Pancreas (tissue), 10 donors: ENCODE measurements at regions not wholly inside any gene's neighbourhood (a gene's known extent, or its start where the extent isn't known, plus 50 kb on each side); places are given as distances from the start of the nearest gene placed in this dataset.

ENCODE experiments used
- ATAC-seq, 4 donors: fragments of 200-7000 bp; cut with Tn5 transposase; one replicate each; pipeline versions ENCODE4 v1.8.0 to v1.9.1; 2020; ENCODE audit warnings: mild to moderate bottlenecking in 4 of 4, moderate library complexity in 4 of 4
- DNase-seq, 6 donors: peaks; one replicate each; pipeline ENCODE4 v3.0.0-alpha.2; 2020
- FAIRE-seq: peaks from 2 replicates; lab custom pipeline; 2012; peaks lifted over from hg19 to GRCh38; lab: Jason Lieb, UNC
- H3K27ac ChIP-seq, 4 donors: fragments of 200-600 bp; sonication (generic); 1 replicate in 3 of 4; 2 replicates in 1 of 4; pipeline versions ENCODE4 v1.5.0 to v1.8.0; 2020
- H3K27me3 ChIP-seq, 4 donors: fragments of 200-600 bp; one replicate each; pipeline ENCODE4 v1.8.0; 2021
- H3K36me3 ChIP-seq, 3 donors: fragments of 200-600 bp; sonication (generic) in 1 of 3; one replicate each; pipeline versions ENCODE4 v1.5.0 to v1.8.0; 2020 to 2021
- H3K4me1 ChIP-seq, 3 donors: fragments of 200-600 bp; one replicate each; pipeline ENCODE4 v1.8.0; 2021
- H3K4me3 ChIP-seq, 4 donors: fragments of 200-600 bp; sonication (generic) in 2 of 4; one replicate each; pipeline versions ENCODE4 v1.5.0 to v1.8.0; 2020 to 2021
- H3K9me3 ChIP-seq, 4 donors: fragments of 200-600 bp; one replicate each; pipeline ENCODE4 v1.8.0; 2021
- CTCF ChIP-seq, 4 donors: fragments of 200-600 bp; sonication (generic) in 3 of 4; IDR thresholded peaks; one replicate each; pipeline versions ENCODE4 v1.5.0 to v1.8.0; 2021; ENCODE audit warnings: antibody characterized with exemption in 4 of 4
- WGBS, 2 donors: extraction: QIAGEN DNeasy Blood & Tissue Kit; methylation state at CpG; one replicate each; pipeline ENCODE4 v1.1.7; 2013; 5-methylcytosine and 5-hydroxymethylcytosine counted together
- intact Hi-C, 3 donors: fragments of 100-400 bp; cut with DNase I; formaldehyde crosslinking; loops; one replicate each; pipeline versions ENCODE4 v1.11.1 to v1.14.2; 2022
- donor health status: healthy with polysubstance abuse.
- donor health status: DM: no; HTN: no; CAD: no; lungs with moderate emphysema.
- donor health status: DM: no; HTN: no; CAD: no.
- donor health status: control.
- donor health status: control.
- donor health status: Bipolar disorder and iron deficiency.
- donor health status: DM: yes; HTN: yes; CAD: no.
- donor health status: DM: no; HTN: no; CAD: no.
- donor health status: DM: no; HTN: no; CAD: no.
- donor health status: DM: yes; HTN: yes; CAD: no.

- ATAC-seq (no peak), FAIRE-seq (no peak)
Observed at GRCh38 chr1:187634940-187635339, 806.2 kb downstream of the PLA2G4A start.

GRCh38 chr1:187638733-187639434 is 810.1 kb downstream of the PLA2G4A start:
- H3K27me3 ChIP-seq: no peaks in the 10 kb centered on the region
- WGBS, 2 donors: 76 to 82% methylated on average over 2 of the region's 2 CpGs
- intact Hi-C loops: no loop called here
- H3K4me1 ChIP-seq: no peaks in the 10 kb centered on the region
- no peaks in the 10 kb centered on the region for H3K9me3 ChIP-seq
- no peak for TF ChIP-seq CTCF (IDR thresholded peaks at IDR 0.05)
- no peak for ATAC-seq
- H3K4me3 ChIP-seq: no peak overlapping the region
- no peak for FAIRE-seq
- no peak for DNase-seq
- H3K27ac ChIP-seq: no peak overlapping the region
- no peaks in the 10 kb centered on the region for H3K36me3 ChIP-seq

More at GRCh38 chr1:187634940-187635339, 806.2 kb downstream of the PLA2G4A start:
- H3K27ac ChIP-seq: no peak overlapping the region
- no peak for DNase-seq
- no peaks in the 10 kb centered on the region for H3K36me3 ChIP-seq
- no peak overlapping the region for H3K4me3 ChIP-seq
- intact Hi-C loops: no loop called here
- no peak for TF ChIP-seq CTCF (IDR thresholded peaks at IDR 0.05)
- no peaks in the 10 kb centered on the region for H3K4me1 ChIP-seq
- WGBS, 2 donors: 40 to 57% methylated on average over 1 of the region's 1 CpG
- H3K9me3 ChIP-seq: no peaks in the 10 kb centered on the region
- H3K27me3 ChIP-seq: no peaks in the 10 kb centered on the region

GRCh38 chr1:187641015-187641414 is 812.3 kb downstream of the PLA2G4A start:
- FAIRE-seq: no peak
- Histone ChIP-seq H3K36me3 (no peaks in the 10 kb centered on the region), H3K27me3 (no peaks in the 10 kb centered on the region), H3K27ac (no peak overlapping the region), H3K9me3 (no peaks in the 10 kb centered on the region), H3K4me3 (no peak overlapping the region), H3K4me1 (no peaks in the 10 kb centered on the region)
- WGBS, 2 donors: 87 to 95% methylated on average over 5 of the region's 5 CpGs
- intact Hi-C loops: no loop called here
- ATAC-seq: no peak
- no peak for DNase-seq
- no peak for TF ChIP-seq CTCF (IDR thresholded peaks at IDR 0.05)

GRCh38 chr1:187641463-187641862 is 812.7 kb downstream of the PLA2G4A start:
- no peak for FAIRE-seq

More at GRCh38 chr1:187641463-187641862, 812.7 kb downstream of the PLA2G4A start:
- ATAC-seq (no peak), DNase-seq (no peak)
- no peaks in the 10 kb centered on the region for H3K4me1 ChIP-seq
- no peaks in the 10 kb centered on the region for H3K27me3 ChIP-seq
- no peaks in the 10 kb centered on the region for H3K9me3 ChIP-seq
- intact Hi-C loops: no loop called here
- no peak overlapping the region for H3K27ac ChIP-seq
- no peak overlapping the region for H3K4me3 ChIP-seq
- WGBS, 2 donors: 82 to 90% methylated on average over 7 of the region's 7 CpGs
- TF ChIP-seq CTCF (IDR thresholded peaks at IDR 0.05): no peak
- H3K36me3 ChIP-seq: no peaks in the 10 kb centered on the region
